Calu3 (cell line): ENCODE measurements at regions not wholly inside any gene's neighbourhood (a gene's known extent, or its start where the extent isn't known, plus 50 kb on each side); places are given as distances from the start of the nearest gene placed in this dataset.

Experiments
- BruUV-seq: library from RNA; stranded (reverse); fragments of 400-500 nt; replicated peaks from 2 replicates; lab custom pipeline; 2021; lab: Mats Ljungman, UMichigan
- CTCF ChIA-PET: fragments of 300-600 bp; sonication (Branson Sonifier 250); formaldehyde crosslinking; loops from one replicate; lab custom pipeline; 2022; ENCODE audit warnings: antibody characterized with exemption; lab: Charles Lee
- DNase-seq: peaks from one replicate; pipeline ENCODE4 v3.0.0; 2022
- H3K27ac Mint-ChIP-seq: one replicate; pipeline ENCODE4 v1.8.0; 2022; ENCODE audit warnings: mixed read lengths; ENCODE audit not compliant: unreplicated experiment
- H3K27me3 Mint-ChIP-seq: one replicate; pipeline ENCODE4 v1.8.0; 2022; ENCODE audit warnings: mixed read lengths; ENCODE audit not compliant: unreplicated experiment
- H3K36me3 Mint-ChIP-seq: one replicate; pipeline ENCODE4 v1.8.0; 2022; ENCODE audit warnings: mild to moderate bottlenecking, moderate library complexity, mixed read lengths; ENCODE audit not compliant: insufficient read depth, unreplicated experiment
- H3K4me1 Mint-ChIP-seq: one replicate; pipeline ENCODE4 v1.8.0; 2022; ENCODE audit warnings: mild to moderate bottlenecking, low read depth, mixed read lengths; ENCODE audit not compliant: unreplicated experiment
- H3K4me3 Mint-ChIP-seq: one replicate; pipeline ENCODE4 v1.8.0; 2022; ENCODE audit warnings: mild to moderate bottlenecking, low read depth, moderate library complexity, mixed read lengths; ENCODE audit not compliant: unreplicated experiment
- H3K9me3 Mint-ChIP-seq: one replicate; pipeline ENCODE4 v1.8.0; 2022; ENCODE audit warnings: low read depth, mixed read lengths; ENCODE audit not compliant: unreplicated experiment
- CTCF ChIP-seq: fragments of 200-600 bp; IDR thresholded peaks from one replicate; pipeline ENCODE4 v1.8.0; 2022; ENCODE audit warnings: antibody characterized with exemption; ENCODE audit not compliant: unreplicated experiment
- intact Hi-C: fragments of 100-400 bp; cut with micrococcal nuclease; formaldehyde crosslinking; loops from one replicate; pipeline ENCODE4 v1.10.0; 2022; ENCODE audit not compliant: unreplicated experiment

- BruUV-seq: no TSS peak
- Mint-ChIP-seq H3K9me3 (peaks cover 5% of the 10 kb centered on the region), H3K27ac (no peak overlapping the region), H3K4me1 (no peaks in the 10 kb centered on the region), H3K4me3 (no peak overlapping the region), H3K36me3 (no peaks in the 10 kb centered on the region), H3K27me3 (no peaks in the 10 kb centered on the region)
- CTCF ChIA-PET: no interaction called here
- no peak for TF ChIP-seq CTCF
- no peak for DNase-seq
- intact Hi-C loops: no loop called here
Measured at GRCh38 chr10:57247271-57247670, 886.2 kb upstream of the ZWINT start.

GRCh38 chr10:57225920-57226319 lies 864.9 kb upstream of the ZWINT start:
- Mint-ChIP-seq H3K4me1 (peaks cover 10% of the 10 kb centered on the region), H3K27ac (no peak overlapping the region)

GRCh38 chr10:57224811-57225210 lies 863.8 kb upstream of the ZWINT start:
- Mint-ChIP-seq H3K36me3 (no peaks in the 10 kb centered on the region), H3K27me3 (no peaks in the 10 kb centered on the region), H3K4me1 (peaks cover 13% of the 10 kb centered on the region)

More at GRCh38 chr10:57225920-57226319, 864.9 kb upstream of the ZWINT start:
- H3K36me3 Mint-ChIP-seq: no peaks in the 10 kb centered on the region
- no peak overlapping the region for H3K4me3 Mint-ChIP-seq
- peaks cover 2% of the 10 kb centered on the region for H3K9me3 Mint-ChIP-seq
- H3K27me3 Mint-ChIP-seq: no peaks in the 10 kb centered on the region
- CTCF ChIA-PET: no interaction called here
- no TSS peak for BruUV-seq
- TF ChIP-seq CTCF: no peak
- DNase-seq: no peak
- intact Hi-C loops: no loop called here

GRCh38 chr10:57222603-57223002 lies 861.5 kb upstream of the ZWINT start:
- no peak for TF ChIP-seq CTCF
- no peak overlapping the region for H3K27ac Mint-ChIP-seq
- intact Hi-C loops: no loop called here
- peaks cover 35% of the 10 kb centered on the region for H3K4me1 Mint-ChIP-seq
- no peaks in the 10 kb centered on the region for H3K27me3 Mint-ChIP-seq
- no peak overlapping the region for H3K4me3 Mint-ChIP-seq
- no peaks in the 10 kb centered on the region for H3K36me3 Mint-ChIP-seq
- DNase-seq: no peak
- BruUV-seq: no TSS peak
- no peaks in the 10 kb centered on the region for H3K9me3 Mint-ChIP-seq
- CTCF ChIA-PET: no interaction called here

More at GRCh38 chr10:57224811-57225210, 863.8 kb upstream of the ZWINT start:
- intact Hi-C loops: no loop called here
- no peak overlapping the region for H3K4me3 Mint-ChIP-seq
- no peak for DNase-seq
- TF ChIP-seq CTCF: no peak
- CTCF ChIA-PET: no interaction called here
- H3K27ac Mint-ChIP-seq: no peak overlapping the region
- H3K9me3 Mint-ChIP-seq: no peaks in the 10 kb centered on the region
- no TSS peak for BruUV-seq
